WTC11 (cell line): ENCODE measurements at regions not wholly inside any gene's neighbourhood (a gene's known extent, or its start where the extent isn't known, plus 50 kb on each side); places are given as distances from the start of the nearest gene placed in this dataset.

Experiments
- ATAC-seq: fragments of 200-7000 bp; cut with Tn5 transposase; 2 replicates; pipeline ENCODE4 v1.10.0; 2021; ENCODE audit warnings: mild to moderate bottlenecking, moderate library complexity
- CTCF ChIA-PET: fragments of 300-600 bp; sonication (Branson Sonifier 250); formaldehyde crosslinking; loops from one replicate; lab custom pipeline; 2021; ENCODE audit warnings: antibody characterized with exemption; lab: Charles Lee
- POLR2A ChIA-PET: fragments of 350-600 bp; sonication (Branson Sonifier 250); formaldehyde crosslinking; loops from one replicate; lab custom pipeline; 2021; ENCODE audit warnings: antibody characterized with exemption; lab: Charles Lee
- DNase-seq: peaks from one replicate; pipeline ENCODE4 v3.0.0; 2021; ENCODE audit warnings: low spot score
- H3K27ac Mint-ChIP-seq: 2 replicates; pipeline ENCODE4 v1.8.0; 2021; ENCODE audit warnings: mixed read lengths
- H3K27me3 Mint-ChIP-seq: 2 replicates; pipeline ENCODE4 v1.8.0; 2021; ENCODE audit warnings: low read depth, mild to moderate bottlenecking, moderate library complexity, mixed read lengths
- H3K36me3 Mint-ChIP-seq: 2 replicates; pipeline ENCODE4 v1.8.0; 2021; ENCODE audit warnings: mixed read lengths
- H3K4me1 Mint-ChIP-seq: 2 replicates; pipeline ENCODE4 v1.8.0; 2022; ENCODE audit warnings: mixed read lengths
- H3K4me3 Mint-ChIP-seq: 2 replicates; pipeline ENCODE4 v1.8.0; 2021; ENCODE audit warnings: mild to moderate bottlenecking, moderate library complexity, mixed read lengths
- H3K9me3 Mint-ChIP-seq: 2 replicates; pipeline ENCODE4 v1.8.0; 2021; ENCODE audit warnings: mixed read lengths
- E2F1 ChIP-seq: sonication (generic); formaldehyde crosslinking; IDR thresholded peaks from 2 replicates; pipeline ENCODE4 v1.8.0; 2022; ENCODE audit warnings: mild to moderate bottlenecking, missing genetic modification reagents
- FOXK1 ChIP-seq: sonication (generic); formaldehyde crosslinking; IDR thresholded peaks from 2 replicates; pipeline ENCODE4 v1.8.0; 2022; ENCODE audit warnings: mild to moderate bottlenecking, moderate library complexity, missing genetic modification reagents
- GTF2I ChIP-seq: fragments of 250-450 bp; sonication (Bioruptor Pico); conservative IDR thresholded peaks from 2 replicates; pipeline ENCODE4 v1.4.0; 2021; ENCODE audit warnings: mild to moderate bottlenecking
- IRF2 ChIP-seq: sonication (generic); formaldehyde crosslinking; IDR thresholded peaks from 2 replicates; pipeline ENCODE4 v1.8.0; 2022; ENCODE audit warnings: low read depth, missing genetic modification reagents, borderline replicate concordance
- JAZF1 ChIP-seq: fragments of 250-450 bp; sonication (Bioruptor Pico); IDR thresholded peaks from 2 replicates; pipeline ENCODE4 v1.9.0; 2021; ENCODE audit warnings: moderate library complexity, mild to moderate bottlenecking, inconsistent platforms
- NR1H2 ChIP-seq: sonication (generic); formaldehyde crosslinking; IDR thresholded peaks from 2 replicates; pipeline ENCODE4 v1.9.0; 2021; ENCODE audit warnings: mild to moderate bottlenecking, moderate library complexity, missing genetic modification reagents
- NR3C1 ChIP-seq: sonication (generic); formaldehyde crosslinking; conservative IDR thresholded peaks from 2 replicates; pipeline ENCODE4 v1.8.1; 2023; ENCODE audit warnings: low read depth, mild to moderate bottlenecking, missing genetic modification reagents
- OVOL2 ChIP-seq: fragments of 250-450 bp; sonication (Bioruptor Pico); IDR thresholded peaks from 2 replicates; pipeline ENCODE4 v1.9.0; 2021; ENCODE audit warnings: mild to moderate bottlenecking, borderline replicate concordance
- RELA ChIP-seq: sonication (generic); formaldehyde crosslinking; IDR thresholded peaks from 2 replicates; pipeline ENCODE4 v1.8.1; 2022; ENCODE audit warnings: missing genetic modification reagents, mild to moderate bottlenecking, borderline replicate concordance
- RORB ChIP-seq: fragments of 250-450 bp; sonication (Bioruptor Pico); IDR thresholded peaks from 2 replicates; pipeline ENCODE4 v1.9.0; 2021; ENCODE audit warnings: mild to moderate bottlenecking
- SMAD3 ChIP-seq: sonication (generic); formaldehyde crosslinking; IDR thresholded peaks from 2 replicates; pipeline ENCODE4 v1.8.0; 2022; ENCODE audit warnings: missing genetic modification reagents, mild to moderate bottlenecking, borderline replicate concordance
- SMAD4 ChIP-seq: sonication (generic); formaldehyde crosslinking; IDR thresholded peaks from 2 replicates; pipeline ENCODE4 v1.8.0; 2022; ENCODE audit warnings: mild to moderate bottlenecking, missing genetic modification reagents
- TCF7 ChIP-seq: sonication (generic); formaldehyde crosslinking; IDR thresholded peaks from 2 replicates; pipeline ENCODE4 v1.8.0; 2022; ENCODE audit warnings: mild to moderate bottlenecking, low read depth, missing genetic modification reagents, moderate library complexity
- TEAD1 ChIP-seq: sonication (generic); formaldehyde crosslinking; IDR thresholded peaks from 2 replicates; pipeline ENCODE4 v1.8.0; 2022; ENCODE audit warnings: mild to moderate bottlenecking, missing genetic modification reagents
- TEAD4 ChIP-seq: sonication (generic); formaldehyde crosslinking; IDR thresholded peaks from 2 replicates; pipeline ENCODE4 v1.8.0; 2022; ENCODE audit warnings: mild to moderate bottlenecking, missing genetic modification reagents
- ZNF138 ChIP-seq: sonication (generic); formaldehyde crosslinking; conservative IDR thresholded peaks from 2 replicates; pipeline ENCODE4 v1.8.1; 2022; ENCODE audit warnings: mild to moderate bottlenecking, moderate library complexity, missing genetic modification reagents
- ZNF281 ChIP-seq: sonication (generic); formaldehyde crosslinking; IDR thresholded peaks from 2 replicates; pipeline ENCODE4 v1.8.0; 2023; ENCODE audit warnings: mild to moderate bottlenecking, missing genetic modification reagents
- ZNF396 ChIP-seq: fragments of 250-450 bp; sonication (Bioruptor Pico); IDR thresholded peaks from 2 replicates; pipeline ENCODE4 v1.8.0; 2021; ENCODE audit warnings: mild to moderate bottlenecking, moderate library complexity, borderline replicate concordance
- ZNF671 ChIP-seq: fragments of 250-450 bp; sonication (Bioruptor Pico); IDR thresholded peaks from 2 replicates; pipeline ENCODE4 v1.8.0; 2021; ENCODE audit warnings: mild to moderate bottlenecking
- TF ChIP-seq, protein P1 (sequence below): sonication (generic); formaldehyde crosslinking; IDR thresholded peaks from 2 replicates; pipeline ENCODE4 v1.8.0; 2022; ENCODE audit warnings: missing genetic modification reagents
- TF ChIP-seq, protein P2 (sequence below): sonication (generic); formaldehyde crosslinking; IDR thresholded peaks from 2 replicates; pipeline ENCODE4 v1.8.1; 2022; ENCODE audit warnings: missing genetic modification reagents, borderline replicate concordance
- TF ChIP-seq, protein P3 (sequence below): sonication (generic); formaldehyde crosslinking; IDR thresholded peaks from 2 replicates; pipeline ENCODE4 v1.8.1; 2023; ENCODE audit warnings: mild to moderate bottlenecking, missing genetic modification reagents

DNA sequence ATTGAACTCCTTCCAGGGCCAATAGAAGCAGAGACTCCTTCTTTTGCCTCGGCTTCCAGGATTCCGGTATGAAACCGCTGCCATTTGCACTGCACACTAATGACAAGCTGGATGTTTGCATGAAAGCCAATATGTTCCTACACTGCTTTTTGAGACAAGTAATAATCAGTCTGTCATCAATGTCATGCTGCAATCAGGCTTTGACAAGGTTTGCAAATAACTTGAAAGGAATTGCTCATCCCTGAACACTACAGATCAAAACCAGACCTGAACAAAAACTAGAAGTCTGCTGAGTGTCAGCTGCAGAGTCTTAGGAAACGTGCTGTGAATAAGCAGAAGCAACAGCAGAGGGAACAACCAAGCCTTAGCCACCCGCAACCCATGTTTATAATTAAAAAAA is 720.7 kb upstream of the CXADR start:
- no peaks in the 10 kb centered on the region for H3K9me3 Mint-ChIP-seq
- H3K4me1 Mint-ChIP-seq, result peaks cover 13% of the 10 kb centered on the region
- ChIA-PET POLR2A (no interaction called here), CTCF (no interaction called here)
- H3K36me3 Mint-ChIP-seq, result no peaks in the 10 kb centered on the region
- H3K27ac Mint-ChIP-seq, result no peak overlapping the region
- no peak for DNase-seq
- no peak overlapping the region for H3K4me3 Mint-ChIP-seq
- no peaks in the 10 kb centered on the region for H3K27me3 Mint-ChIP-seq
- TF ChIP-seq NR1H2 (no peak), SMAD4 (CRISPR knock-in tag) (no peak), ZNF396 (no peak), ZNF281 (CRISPR knock-in tag) (no peak), OVOL2 (CRISPR knock-in tag) (no peak), NR3C1 (CRISPR knock-in tag) (no peak), JAZF1 (CRISPR knock-in tag) (no peak), RORB (CRISPR knock-in tag) (no peak), SMAD3 (CRISPR knock-in tag) (no peak), TEAD4 (CRISPR knock-in tag) (no peak), E2F1 (CRISPR knock-in tag) (no peak), ZNF671 (CRISPR knock-in tag) (no peak), FOXK1 (no peak), RELA (no peak), TCF7 (CRISPR knock-in tag) (no peak), GTF2I (CRISPR knock-in tag) (no peak), TEAD1 (CRISPR knock-in tag) (no peak), ZNF138 (CRISPR knock-in tag) (no peak)
- TF ChIP-seq, protein P1, sequence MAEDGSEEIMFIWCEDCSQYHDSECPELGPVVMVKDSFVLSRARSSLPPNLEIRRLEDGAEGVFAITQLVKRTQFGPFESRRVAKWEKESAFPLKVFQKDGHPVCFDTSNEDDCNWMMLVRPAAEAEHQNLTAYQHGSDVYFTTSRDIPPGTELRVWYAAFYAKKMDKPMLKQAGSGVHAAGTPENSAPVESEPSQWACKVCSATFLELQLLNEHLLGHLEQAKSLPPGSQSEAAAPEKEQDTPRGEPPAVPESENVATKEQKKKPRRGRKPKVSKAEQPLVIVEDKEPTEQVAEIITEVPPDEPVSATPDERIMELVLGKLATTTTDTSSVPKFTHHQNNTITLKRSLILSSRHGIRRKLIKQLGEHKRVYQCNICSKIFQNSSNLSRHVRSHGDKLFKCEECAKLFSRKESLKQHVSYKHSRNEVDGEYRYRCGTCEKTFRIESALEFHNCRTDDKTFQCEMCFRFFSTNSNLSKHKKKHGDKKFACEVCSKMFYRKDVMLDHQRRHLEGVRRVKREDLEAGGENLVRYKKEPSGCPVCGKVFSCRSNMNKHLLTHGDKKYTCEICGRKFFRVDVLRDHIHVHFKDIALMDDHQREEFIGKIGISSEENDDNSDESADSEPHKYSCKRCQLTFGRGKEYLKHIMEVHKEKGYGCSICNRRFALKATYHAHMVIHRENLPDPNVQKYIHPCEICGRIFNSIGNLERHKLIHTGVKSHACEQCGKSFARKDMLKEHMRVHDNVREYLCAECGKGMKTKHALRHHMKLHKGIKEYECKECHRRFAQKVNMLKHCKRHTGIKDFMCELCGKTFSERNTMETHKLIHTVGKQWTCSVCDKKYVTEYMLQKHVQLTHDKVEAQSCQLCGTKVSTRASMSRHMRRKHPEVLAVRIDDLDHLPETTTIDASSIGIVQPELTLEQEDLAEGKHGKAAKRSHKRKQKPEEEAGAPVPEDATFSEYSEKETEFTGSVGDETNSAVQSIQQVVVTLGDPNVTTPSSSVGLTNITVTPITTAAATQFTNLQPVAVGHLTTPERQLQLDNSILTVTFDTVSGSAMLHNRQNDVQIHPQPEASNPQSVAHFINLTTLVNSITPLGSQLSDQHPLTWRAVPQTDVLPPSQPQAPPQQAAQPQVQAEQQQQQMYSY (CRISPR knock-in tag), result no peak
- TF ChIP-seq, protein P2, sequence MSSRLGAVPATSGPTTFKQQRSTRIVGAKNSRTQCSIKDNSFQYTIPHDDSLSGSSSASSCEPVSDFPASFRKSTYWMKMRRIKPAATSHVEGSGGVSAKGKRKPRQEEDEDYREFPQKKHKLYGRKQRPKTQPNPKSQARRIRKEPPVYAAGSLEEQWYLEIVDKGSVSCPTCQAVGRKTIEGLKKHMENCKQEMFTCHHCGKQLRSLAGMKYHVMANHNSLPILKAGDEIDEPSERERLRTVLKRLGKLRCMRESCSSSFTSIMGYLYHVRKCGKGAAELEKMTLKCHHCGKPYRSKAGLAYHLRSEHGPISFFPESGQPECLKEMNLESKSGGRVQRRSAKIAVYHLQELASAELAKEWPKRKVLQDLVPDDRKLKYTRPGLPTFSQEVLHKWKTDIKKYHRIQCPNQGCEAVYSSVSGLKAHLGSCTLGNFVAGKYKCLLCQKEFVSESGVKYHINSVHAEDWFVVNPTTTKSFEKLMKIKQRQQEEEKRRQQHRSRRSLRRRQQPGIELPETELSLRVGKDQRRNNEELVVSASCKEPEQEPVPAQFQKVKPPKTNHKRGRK, result no peak
- TF ChIP-seq, all 79 proteins: peak for 0
- no peak for ATAC-seq

DNA sequence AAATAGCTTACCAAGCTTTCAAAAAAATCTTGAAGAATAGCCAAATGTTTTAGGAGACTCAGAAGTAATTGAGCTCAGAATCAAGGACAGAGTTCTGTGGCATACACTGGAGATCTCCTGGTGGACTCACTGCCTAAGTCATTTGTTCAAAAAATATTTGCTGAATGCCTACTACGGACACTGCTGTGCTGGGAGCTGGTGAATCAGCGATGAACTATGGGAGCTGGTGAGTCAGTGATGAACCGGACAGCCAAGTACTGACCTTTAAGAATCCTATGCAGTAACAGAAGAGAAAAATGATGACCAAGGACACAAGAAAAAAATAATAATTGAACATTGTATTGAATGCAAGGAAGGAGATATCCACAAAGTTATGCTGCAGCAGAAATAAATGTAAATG is 717.9 kb upstream of the CXADR start:
- Mint-ChIP-seq H3K36me3 (no peaks in the 10 kb centered on the region), H3K27ac (no peak overlapping the region), H3K4me1 (peaks cover 22% of the 10 kb centered on the region), H3K9me3 (peaks cover 4% of the 10 kb centered on the region), H3K4me3 (no peak overlapping the region), H3K27me3 (no peaks in the 10 kb centered on the region)
- CTCF ChIA-PET, result no interaction called here
- ATAC-seq (no peak), DNase-seq (no peak)
- TF ChIP-seq, protein P3, sequence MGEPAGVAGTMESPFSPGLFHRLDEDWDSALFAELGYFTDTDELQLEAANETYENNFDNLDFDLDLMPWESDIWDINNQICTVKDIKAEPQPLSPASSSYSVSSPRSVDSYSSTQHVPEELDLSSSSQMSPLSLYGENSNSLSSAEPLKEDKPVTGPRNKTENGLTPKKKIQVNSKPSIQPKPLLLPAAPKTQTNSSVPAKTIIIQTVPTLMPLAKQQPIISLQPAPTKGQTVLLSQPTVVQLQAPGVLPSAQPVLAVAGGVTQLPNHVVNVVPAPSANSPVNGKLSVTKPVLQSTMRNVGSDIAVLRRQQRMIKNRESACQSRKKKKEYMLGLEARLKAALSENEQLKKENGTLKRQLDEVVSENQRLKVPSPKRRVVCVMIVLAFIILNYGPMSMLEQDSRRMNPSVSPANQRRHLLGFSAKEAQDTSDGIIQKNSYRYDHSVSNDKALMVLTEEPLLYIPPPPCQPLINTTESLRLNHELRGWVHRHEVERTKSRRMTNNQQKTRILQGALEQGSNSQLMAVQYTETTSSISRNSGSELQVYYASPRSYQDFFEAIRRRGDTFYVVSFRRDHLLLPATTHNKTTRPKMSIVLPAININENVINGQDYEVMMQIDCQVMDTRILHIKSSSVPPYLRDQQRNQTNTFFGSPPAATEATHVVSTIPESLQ (CRISPR knock-in tag), result no peak
- TF ChIP-seq E2F1 (CRISPR knock-in tag) (no peak), IRF2 (CRISPR knock-in tag) (no peak)
- POLR2A ChIA-PET, result no interaction called here
